Hepatocyte (in vitro differentiated cells): ENCODE measurements at regions not wholly inside any gene's neighbourhood (a gene's known extent, or its start where the extent isn't known, plus 50 kb on each side); places are given as distances from the start of the nearest gene placed in this dataset.

ENCODE experiments used
- DNase-seq: peaks from one replicate; pipeline ENCODE4 v3.0.0-alpha.2; 2016; ENCODE audit warnings: low spot score
- H2AFZ ChIP-seq: fragments of 200-600 bp; sonication (generic); 2 replicates; pipeline ENCODE4 v1.6.0; 2016; ENCODE audit warnings: antibody characterized with exemption, mild to moderate bottlenecking
- H3K27ac ChIP-seq: fragments of 200-600 bp; sonication (generic); 2 replicates; pipeline ENCODE4 v1.5.1; 2016; ENCODE audit warnings: mild to moderate bottlenecking
- H3K27me3 ChIP-seq: fragments of 200-600 bp; sonication (generic); 2 replicates; pipeline ENCODE4 v1.6.1; 2016
- H3K36me3 ChIP-seq: fragments of 200-600 bp; sonication (generic); replicated peaks from 2 replicates; pipeline ENCODE4 v1.5.1; 2016; ENCODE audit warnings: low read depth; ENCODE audit not compliant: insufficient read depth
- H3K4me1 ChIP-seq: fragments of 200-600 bp; sonication (generic); 2 replicates; pipeline ENCODE4 v1.5.1; 2016; ENCODE audit warnings: mild to moderate bottlenecking, moderate library complexity; ENCODE audit not compliant: insufficient read depth
- H3K4me2 ChIP-seq: fragments of 200-600 bp; sonication (generic); 2 replicates; pipeline ENCODE4 v1.6.0; 2016
- H3K4me3 ChIP-seq: fragments of 200-600 bp; sonication (generic); 2 replicates; pipeline ENCODE4 v1.5.1; 2016; ENCODE audit warnings: mild to moderate bottlenecking
- H3K79me2 ChIP-seq: fragments of 200-600 bp; sonication (generic); 2 replicates; pipeline ENCODE4 v1.6.0; 2017; ENCODE audit warnings: mild to moderate bottlenecking
- H3K9me2 ChIP-seq: fragments of 200-600 bp; sonication (generic); replicated peaks from 2 replicates; pipeline ENCODE4 v1.6.0; 2017; ENCODE audit warnings: mild to moderate bottlenecking; ENCODE audit not compliant: insufficient read depth
- H3K9me3 ChIP-seq: fragments of 200-600 bp; sonication (generic); 2 replicates; pipeline ENCODE4 v1.5.1; 2016; ENCODE audit warnings: low read depth, mild to moderate bottlenecking
- H4K20me1 ChIP-seq: fragments of 200-600 bp; sonication (generic); 2 replicates; pipeline ENCODE4 v1.6.0; 2016; ENCODE audit warnings: mild to moderate bottlenecking; ENCODE audit not compliant: insufficient read depth, poor library complexity, severe bottlenecking
- CTCF ChIP-seq: fragments of 200-600 bp; sonication (generic); IDR thresholded peaks from 2 replicates; pipeline ENCODE4 v1.5.1; 2016; ENCODE audit warnings: antibody characterized with exemption, mild to moderate bottlenecking; ENCODE audit not compliant: poor library complexity
- EZH2 ChIP-seq: fragments of 200-600 bp; sonication (generic); IDR thresholded peaks from 2 replicates; pipeline ENCODE4 v1.6.1; 2016; ENCODE audit warnings: antibody characterized with exemption, mild to moderate bottlenecking, borderline replicate concordance
- EZH2phosphoT487 ChIP-seq: fragments of 200-600 bp; sonication (generic); IDR thresholded peaks from one replicate; pipeline ENCODE4 v1.6.1; 2018; ENCODE audit warnings: antibody characterized with exemption, mild to moderate bottlenecking, low read depth, moderate library complexity; ENCODE audit not compliant: unreplicated experiment, severe bottlenecking
- WGBS: methylation state at CpG from one replicate; pipeline ENCODE4 v1.1.6; 2016; ENCODE audit warnings: low lambda C conversion rate; ENCODE audit errors: missing lambda C conversion rate; 5-methylcytosine and 5-hydroxymethylcytosine counted together

DNA sequence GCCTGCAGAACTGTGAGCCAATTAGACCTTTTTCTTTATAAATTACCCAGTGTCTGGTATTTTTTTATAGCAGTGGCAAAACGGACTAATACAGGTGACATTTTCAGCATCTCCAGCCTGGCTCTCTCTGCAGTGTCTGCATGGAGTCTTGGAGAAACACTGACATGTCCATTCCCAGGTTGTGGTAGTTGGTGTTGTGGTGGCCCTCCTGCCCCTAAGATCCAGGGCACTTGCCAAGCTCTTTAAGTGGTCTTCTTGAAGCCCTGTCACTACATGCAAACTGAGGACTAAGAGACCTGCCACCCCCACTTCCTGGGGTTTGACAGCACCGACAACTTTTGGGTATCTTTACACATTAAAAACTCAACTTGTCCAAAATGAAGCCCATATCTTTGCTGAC, 419.4 kb downstream of the NPHP4 start:
- Histone ChIP-seq H3K27me3 (no peaks in the 10 kb centered on the region), H3K9me2 (no peaks in the 10 kb centered on the region), H3K4me1 (no peaks in the 10 kb centered on the region), H3K27ac (no peak overlapping the region), H3K4me2 (no peak overlapping the region), H4K20me1 (no peaks in the 10 kb centered on the region), H3K36me3 (no peaks in the 10 kb centered on the region), H2AFZ (no peak overlapping the region), H3K4me3 (no peak overlapping the region), H3K79me2 (no peaks in the 10 kb centered on the region), H3K9me3 (no peaks in the 10 kb centered on the region)
- no peak for DNase-seq
- no peak for TF ChIP-seq EZH2
- TF ChIP-seq CTCF: no peak
- 73% methylated on average over 2 of the region's 2 CpGs for WGBS

DNA sequence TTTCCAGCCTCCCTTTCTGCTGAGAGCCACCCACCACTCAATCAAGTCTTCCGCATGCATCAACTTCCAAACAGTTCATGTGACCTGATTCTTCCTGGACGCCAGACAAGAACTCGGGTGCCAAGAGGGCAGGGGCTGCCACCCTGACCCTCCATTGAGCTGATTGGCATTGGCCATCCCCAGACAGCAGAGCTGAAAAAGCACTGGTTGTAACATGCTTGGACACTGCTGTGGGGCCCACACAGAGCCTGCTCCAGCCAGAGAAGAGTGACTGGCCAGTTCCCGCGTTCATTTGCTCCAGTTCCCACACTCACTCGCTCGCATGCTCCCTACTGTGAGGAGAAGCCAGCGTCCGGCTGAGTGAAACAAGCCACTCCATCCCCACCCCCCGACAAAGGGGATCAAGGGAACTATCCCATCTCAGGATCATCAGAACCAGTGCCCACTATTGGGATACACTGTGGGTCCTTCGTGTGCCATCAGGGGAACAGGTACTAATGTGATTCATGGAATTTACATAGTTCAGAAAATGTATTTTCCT, 420.3 kb downstream of the NPHP4 start:
- WGBS: 89% methylated on average over 11 of the region's 11 CpGs

DNA sequence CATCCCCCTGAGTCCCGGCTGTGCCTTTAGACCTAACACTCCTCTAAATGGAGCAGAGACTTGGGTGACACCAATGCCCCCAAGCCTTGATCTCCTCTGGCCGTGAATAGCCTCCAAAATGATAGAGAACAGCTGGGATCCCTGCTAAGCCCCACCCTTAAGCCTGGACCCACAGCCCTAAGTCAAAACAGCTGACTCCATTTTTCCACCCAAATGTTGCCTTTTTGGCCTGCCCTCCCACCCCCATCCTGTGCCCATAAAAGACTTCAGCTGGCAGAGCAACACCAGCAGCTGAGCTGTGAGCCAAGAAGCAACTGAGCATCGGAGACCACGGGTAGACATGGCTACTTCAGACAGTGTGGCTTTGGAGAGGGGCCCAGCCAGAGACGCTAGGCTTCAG, 420.8 kb downstream of the NPHP4 start:
- H3K27ac ChIP-seq: no peak overlapping the region
- H3K79me2 ChIP-seq: no peaks in the 10 kb centered on the region
- H3K27me3 ChIP-seq: no peaks in the 10 kb centered on the region
- 92% methylated on average over 5 of the region's 5 CpGs for WGBS
- TF ChIP-seq EZH2phosphoT487: no peak
- no peak for TF ChIP-seq EZH2
- TF ChIP-seq CTCF: no peak
- no peaks in the 10 kb centered on the region for H3K9me2 ChIP-seq
- H3K4me2 ChIP-seq: no peak overlapping the region
- no peak overlapping the region for H2AFZ ChIP-seq
- DNase-seq: no peak
- no peaks in the 10 kb centered on the region for H3K4me1 ChIP-seq
- no peaks in the 10 kb centered on the region for H3K36me3 ChIP-seq
- H3K9me3 ChIP-seq: no peaks in the 10 kb centered on the region
- no peak overlapping the region for H3K4me3 ChIP-seq
- no peaks in the 10 kb centered on the region for H4K20me1 ChIP-seq

More for the DNA sequence above, 420.3 kb downstream of the NPHP4 start:
- no peaks in the 10 kb centered on the region for H3K9me3 ChIP-seq
- no peaks in the 10 kb centered on the region for H3K27me3 ChIP-seq
- TF ChIP-seq CTCF: no peak
- TF ChIP-seq EZH2: no peak
- no peak for TF ChIP-seq EZH2phosphoT487
- H3K79me2 ChIP-seq: no peaks in the 10 kb centered on the region
- H2AFZ ChIP-seq: no peak overlapping the region
- no peaks in the 10 kb centered on the region for H3K4me1 ChIP-seq
- no peaks in the 10 kb centered on the region for H3K36me3 ChIP-seq
- H3K27ac ChIP-seq: no peak overlapping the region
- H3K4me3 ChIP-seq: no peak overlapping the region
- no peaks in the 10 kb centered on the region for H3K9me2 ChIP-seq
- H4K20me1 ChIP-seq: no peaks in the 10 kb centered on the region
- H3K4me2 ChIP-seq: no peak overlapping the region
- no peak for DNase-seq

- Histone ChIP-seq H3K9me3 (no peaks in the 10 kb centered on the region), H3K79me2 (no peaks in the 10 kb centered on the region), H2AFZ (no peak overlapping the region), H3K27me3 (no peaks in the 10 kb centered on the region), H4K20me1 (no peaks in the 10 kb centered on the region), H3K27ac (no peak overlapping the region), H3K4me3 (no peak overlapping the region), H3K9me2 (no peaks in the 10 kb centered on the region), H3K4me2 (no peak overlapping the region), H3K4me1 (no peaks in the 10 kb centered on the region), H3K36me3 (no peaks in the 10 kb centered on the region)
- WGBS: 37% methylated on average over 2 of the region's 2 CpGs
- TF ChIP-seq EZH2 (no peak), EZH2phosphoT487 (no peak), CTCF (no peak)
- peak; percentile 19 for DNase-seq
Measured at GRCh38 chr1:5570931-5571330, 421.3 kb downstream of the NPHP4 start.
